B cell (primary cell): ENCODE measurements at regions not wholly inside any gene's neighbourhood (a gene's known extent, or its start where the extent isn't known, plus 50 kb on each side); places are given as distances from the start of the nearest gene placed in this dataset.

Experiments
- ATAC-seq: fragments of 200-7000 bp; cut with Tn5 transposase; one replicate; pipeline ENCODE4 v1.10.0; 2021; ENCODE audit warnings: low read depth, mild to moderate bottlenecking, moderate number of reproducible peaks, moderate library complexity
- CTCF ChIA-PET: fragments of 350-600 bp; sonication (Branson Sonifier 250); formaldehyde crosslinking; loops from one replicate; lab custom pipeline; 2021; ENCODE audit warnings: antibody characterized with exemption, inconsistent platforms; lab: Charles Lee
- POLR2A ChIA-PET: fragments of 350-600 bp; sonication (Branson Sonifier 250); formaldehyde crosslinking; loops from one replicate; lab custom pipeline; 2021; ENCODE audit warnings: antibody characterized with exemption; lab: Charles Lee
- DNase-seq: peaks from one replicate; pipeline ENCODE4 v3.0.0; 2013
- H2AFZ ChIP-seq: 2 replicates; pipeline ENCODE4 v1.6.1; 2012; ENCODE audit warnings: mild to moderate bottlenecking, low read depth, low read length; ENCODE audit not compliant: insufficient read depth, poor library complexity, severe bottlenecking
- H3K27ac ChIP-seq, 2 donors: 1 replicate in 1 of 2; 2 replicates in 1 of 2; pipeline ENCODE4 v1.5.1; 2012 to 2013; ENCODE audit warnings: low read length in 2 of 2, mild to moderate bottlenecking in 2 of 2, moderate library complexity in 1 of 2
- H3K27me3 ChIP-seq, 4 experiments: fragments of 200-600 bp in 1 of 4; sonication (generic) in 1 of 4; replicated peaks in 1 of 4; 1 replicate in 2 of 4; 2 replicates in 2 of 4; pipeline versions ENCODE4 v1.6.1 to v1.7.0; 2013 to 2016; ENCODE audit warnings: low read length in 3 of 4, mild to moderate bottlenecking in 2 of 4, mixed read lengths in 1 of 4, moderate library complexity in 1 of 4; ENCODE audit not compliant: insufficient read depth in 4 of 4, control insufficient read depth in 3 of 4; ENCODE audit errors: control extremely low read depth in 1 of 4
- H3K36me3 ChIP-seq, 2 experiments: replicated peaks in 1 of 2; 1 replicate in 1 of 2; 2 replicates in 1 of 2; pipeline versions ENCODE4 v1.6.1 to v1.7.1; 2013; ENCODE audit warnings: low read length in 1 of 2; ENCODE audit not compliant: insufficient read depth in 2 of 2, control insufficient read depth in 1 of 2; ENCODE audit errors: control extremely low read depth in 1 of 2, extremely low read depth in 1 of 2
- H3K4me1 ChIP-seq, 2 donors: fragments of 200-600 bp in 1 of 2; sonication (generic) in 1 of 2; 1 replicate in 1 of 2; 2 replicates in 1 of 2; pipeline versions ENCODE4 v1.5.1 to v1.6.1; 2013 to 2017; ENCODE audit warnings: low read length in 2 of 2; ENCODE audit not compliant: control insufficient read depth in 2 of 2, insufficient read depth in 2 of 2
- H3K4me2 ChIP-seq: replicated peaks from 2 replicates; pipeline ENCODE3; 2012; ENCODE audit warnings: mild to moderate bottlenecking, low read depth, low read length; ENCODE audit not compliant: poor library complexity, severe bottlenecking
- H3K4me3 ChIP-seq, 5 experiments: fragments of 200-600 bp in 1 of 5; sonication (generic) in 1 of 5; 1 replicate in 3 of 5; 2 replicates in 2 of 5; pipeline versions ENCODE4 v1.5.1 to v1.7.0; 2011 to 2016; ENCODE audit warnings: low read length in 4 of 5, mild to moderate bottlenecking in 4 of 5, low read depth in 2 of 5, control low read depth in 1 of 5, moderate library complexity in 1 of 5; ENCODE audit not compliant: insufficient read depth in 1 of 5; ENCODE audit errors: control extremely low read depth in 1 of 5, extremely low read depth in 1 of 5
- H3K79me2 ChIP-seq: fragments of 200-600 bp; sonication (generic); one replicate; pipeline ENCODE4 v1.6.0; 2016; ENCODE audit warnings: low read length; ENCODE audit not compliant: control insufficient read depth, insufficient read depth
- H3K9ac ChIP-seq: fragments of 200-600 bp; sonication (generic); 2 replicates; pipeline ENCODE4 v1.6.1; 2017; ENCODE audit warnings: mild to moderate bottlenecking, low read length, moderate library complexity
- H3K9me3 ChIP-seq, 3 donors: one replicate each; pipeline versions ENCODE4 v1.6.1 to v1.7.1; 2013; ENCODE audit warnings: low read length in 2 of 3; ENCODE audit not compliant: control insufficient read depth in 2 of 3, insufficient read depth in 1 of 3; ENCODE audit errors: control extremely low read depth in 1 of 3
- H4K20me1 ChIP-seq: 2 replicates; pipeline ENCODE4 v1.6.0; 2012; ENCODE audit warnings: mild to moderate bottlenecking, low read length; ENCODE audit not compliant: insufficient read depth, control insufficient read depth, poor library complexity, severe bottlenecking
- H3K27ac Mint-ChIP-seq: one replicate; pipeline ENCODE4 v1.8.0; 2021; ENCODE audit warnings: mixed read lengths
- H3K27me3 Mint-ChIP-seq: one replicate; pipeline ENCODE4 v1.8.0; 2021; ENCODE audit warnings: mixed read lengths
- H3K4me1 Mint-ChIP-seq: one replicate; pipeline ENCODE4 v1.8.0; 2021; ENCODE audit warnings: mixed read lengths
- H3K4me3 Mint-ChIP-seq: one replicate; pipeline ENCODE4 v1.8.0; 2021; ENCODE audit warnings: mixed read lengths
- H3K9me3 Mint-ChIP-seq: one replicate; pipeline ENCODE4 v1.8.0; 2022; ENCODE audit warnings: mixed read lengths; ENCODE audit not compliant: insufficient read depth
- EZH2 ChIP-seq: IDR thresholded peaks from 2 replicates; pipeline ENCODE4 v1.6.1; 2012; ENCODE audit warnings: borderline replicate concordance, low read depth, mild to moderate bottlenecking, moderate library complexity, low read length; ENCODE audit not compliant: insufficient read depth, poor library complexity, severe bottlenecking
- WGBS: methylation state at CpG from one replicate; pipeline ENCODE4 v1.1.5; 2013; ENCODE audit warnings: missing lambda C conversion rate; ENCODE audit not compliant: insufficient coverage; 5-methylcytosine and 5-hydroxymethylcytosine counted together
- intact Hi-C: fragments of 100-400 bp; cut with micrococcal nuclease; formaldehyde crosslinking; loops from one replicate; pipeline ENCODE4 v1.10.0; 2022
- TF ChIP-seq, protein P1 (sequence below): fragments of 200-600 bp; IDR thresholded peaks from one replicate; pipeline ENCODE4 v1.8.0; 2022; ENCODE audit warnings: antibody characterized with exemption, mild to moderate bottlenecking

DNA sequence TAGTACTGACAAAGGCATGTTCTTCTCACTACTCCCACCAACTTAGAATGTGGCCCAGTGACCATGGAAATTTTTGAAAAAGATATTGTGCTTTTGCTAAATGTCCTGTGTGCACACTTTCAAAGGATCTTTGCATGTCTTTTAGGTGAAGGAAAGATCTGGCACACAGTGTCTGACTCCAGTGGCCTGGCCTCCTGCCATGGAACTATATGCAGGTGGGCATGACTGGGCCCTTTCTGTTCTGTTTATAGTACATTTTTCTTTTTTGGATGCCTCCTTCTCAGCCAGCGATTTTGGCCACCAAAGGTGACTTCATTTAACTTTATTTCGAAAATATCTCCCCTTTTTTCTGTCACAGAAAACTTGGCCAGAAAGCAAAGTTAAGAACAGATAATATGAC lies 999.7 kb upstream of the PIK3C3 start:
- WGBS = no CpG with 5 or more reads among the region's 2 CpGs
- no peak overlapping the region for H3K4me3 Mint-ChIP-seq
- H3K27me3 Mint-ChIP-seq = no peaks in the 10 kb centered on the region
- Histone ChIP-seq H3K79me2 (no peaks in the 10 kb centered on the region), H3K9me3 (no peaks in the 10 kb centered on the region), H3K4me2 (no peak overlapping the region), H3K4me1 (no peaks in the 10 kb centered on the region), H3K27me3 (no peaks in the 10 kb centered on the region), H3K36me3 (no peaks in the 10 kb centered on the region), H3K9ac (no peak overlapping the region), H3K4me3 (no peak overlapping the region), H4K20me1 (no peaks in the 10 kb centered on the region), H2AFZ (no peak overlapping the region), H3K27ac (no peak overlapping the region)
- no peak for DNase-seq
- no peaks in the 10 kb centered on the region for H3K4me1 Mint-ChIP-seq
- H3K9me3 Mint-ChIP-seq = peaks cover 8% of the 10 kb centered on the region
- intact Hi-C loops = no loop called here
- ChIA-PET POLR2A (no interaction called here), CTCF (no interaction called here)
- TF ChIP-seq, protein P1, sequence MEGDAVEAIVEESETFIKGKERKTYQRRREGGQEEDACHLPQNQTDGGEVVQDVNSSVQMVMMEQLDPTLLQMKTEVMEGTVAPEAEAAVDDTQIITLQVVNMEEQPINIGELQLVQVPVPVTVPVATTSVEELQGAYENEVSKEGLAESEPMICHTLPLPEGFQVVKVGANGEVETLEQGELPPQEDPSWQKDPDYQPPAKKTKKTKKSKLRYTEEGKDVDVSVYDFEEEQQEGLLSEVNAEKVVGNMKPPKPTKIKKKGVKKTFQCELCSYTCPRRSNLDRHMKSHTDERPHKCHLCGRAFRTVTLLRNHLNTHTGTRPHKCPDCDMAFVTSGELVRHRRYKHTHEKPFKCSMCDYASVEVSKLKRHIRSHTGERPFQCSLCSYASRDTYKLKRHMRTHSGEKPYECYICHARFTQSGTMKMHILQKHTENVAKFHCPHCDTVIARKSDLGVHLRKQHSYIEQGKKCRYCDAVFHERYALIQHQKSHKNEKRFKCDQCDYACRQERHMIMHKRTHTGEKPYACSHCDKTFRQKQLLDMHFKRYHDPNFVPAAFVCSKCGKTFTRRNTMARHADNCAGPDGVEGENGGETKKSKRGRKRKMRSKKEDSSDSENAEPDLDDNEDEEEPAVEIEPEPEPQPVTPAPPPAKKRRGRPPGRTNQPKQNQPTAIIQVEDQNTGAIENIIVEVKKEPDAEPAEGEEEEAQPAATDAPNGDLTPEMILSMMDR = no peak
- TF ChIP-seq EZH2 = no peak
- H3K27ac Mint-ChIP-seq = no peak overlapping the region
- no peak for ATAC-seq

DNA sequence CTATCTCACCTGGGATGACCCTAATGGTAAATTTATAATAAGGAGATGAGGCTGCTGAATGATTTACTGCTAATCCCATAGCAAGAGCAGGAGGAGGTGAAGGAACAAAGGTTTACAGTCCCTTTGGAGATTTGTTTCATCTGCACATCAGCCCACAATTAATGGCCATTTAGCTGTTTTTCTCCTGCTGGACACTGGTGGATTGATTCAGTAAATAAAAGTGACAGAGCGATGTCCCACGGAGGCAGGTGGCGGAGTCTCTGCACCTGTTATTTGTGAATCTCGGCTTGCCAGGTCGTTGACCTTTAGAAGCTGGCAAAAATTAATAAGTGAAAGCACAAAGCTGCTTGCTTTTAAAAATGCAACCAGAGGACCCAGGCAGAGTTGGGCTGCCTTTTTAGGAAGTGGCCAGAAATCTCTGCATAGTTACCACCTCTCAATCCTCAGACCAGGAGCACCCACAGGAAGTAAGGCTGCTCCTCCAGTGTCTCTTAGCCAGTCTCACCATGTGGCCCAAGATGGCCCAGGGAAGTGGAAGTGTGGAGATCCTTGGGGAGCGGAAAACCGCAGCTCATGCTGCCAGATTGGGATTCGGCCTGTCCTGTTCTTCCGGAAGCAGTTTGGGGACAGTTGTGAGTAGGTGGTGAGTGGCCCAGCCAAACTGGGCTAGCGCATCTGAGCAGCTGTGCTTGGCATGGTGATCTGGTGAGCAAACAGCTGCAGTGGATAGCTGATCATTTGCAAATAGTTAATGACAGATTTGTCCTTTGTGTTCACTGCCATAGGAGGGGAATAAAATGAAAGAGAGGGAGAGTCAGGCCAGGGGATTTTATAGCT lies 1005.7 kb upstream of the PIK3C3 start:
- Histone ChIP-seq H3K9ac (no peak overlapping the region), H3K79me2 (no peaks in the 10 kb centered on the region), H3K36me3 (no peaks in the 10 kb centered on the region), H3K4me2 (no peak overlapping the region), H3K4me3 (no peak overlapping the region), H3K4me1 (no peaks in the 10 kb centered on the region), H3K27me3 (no peaks in the 10 kb centered on the region), H2AFZ (no peak overlapping the region), H3K9me3 (peaks cover 0 to 6% (median 0%) of the 10 kb centered on the region in 3 donors), H4K20me1 (no peaks in the 10 kb centered on the region), H3K27ac (no peak overlapping the region)
- ChIA-PET POLR2A (no interaction called here), CTCF (no interaction called here)
- Mint-ChIP-seq H3K4me1 (no peaks in the 10 kb centered on the region), H3K27me3 (no peaks in the 10 kb centered on the region), H3K4me3 (no peak overlapping the region), H3K9me3 (peaks cover 8% of the 10 kb centered on the region), H3K27ac (no peak overlapping the region)
- no peak for ATAC-seq
- no peak for DNase-seq
- 93% methylated on average over 10 of the region's 10 CpGs for WGBS
- TF ChIP-seq, protein P1 = no peak
- no peak for TF ChIP-seq EZH2
- intact Hi-C loops = no loop called here
